ENCODE measurements at regions not wholly inside any gene's neighbourhood (a gene's known extent, or its start where the extent isn't known, plus 50 kb on each side); places are given as distances from the start of the nearest gene placed in this dataset.

- no peak overlapping the region for H2AFZ ChIP-seq (replicated peaks)
- peaks cover 1% of the 10 kb centered on the region for H3K36me3 Mint-ChIP-seq
Observed at GRCh38 chr15:91632176-91632575, 221.3 kb upstream of the SLCO3A1 start.

GRCh38 chr15:91632981-91633380 lies 220.5 kb upstream of the SLCO3A1 start:
- Histone ChIP-seq H4K20me1 (ENCODE audit: low read depth) (no peaks in the 10 kb centered on the region), H3K9me3 (ENCODE audit: low read depth) (no peaks in the 10 kb centered on the region), H3K4me1 (peaks cover 3% of the 10 kb centered on the region), H3K27ac (no peak overlapping the region), H3K79me2 (ENCODE audit: low read depth) (no peaks in the 10 kb centered on the region), H3K27me3 (no peaks in the 10 kb centered on the region), H2AFZ (replicated peaks) (no peak overlapping the region), H3K9ac (no peak overlapping the region), H3F3A (ENCODE audit: low read depth) (no peaks in the 10 kb centered on the region), H3K36me3 (no peaks in the 10 kb centered on the region), H3K4me3 (no peak overlapping the region), H3K4me2 (no peak overlapping the region)
- peaks cover 17% of the 10 kb centered on the region for H3K4me1 Mint-ChIP-seq
- peak overlapping the region; percentile 33 for H3K4me3 Mint-ChIP-seq
- peaks cover 1% of the 10 kb centered on the region for H3K36me3 Mint-ChIP-seq
- DNase-seq (ENCODE audit: low spot score): no peak
- H3K9me3 Mint-ChIP-seq: peaks cover 4% of the 10 kb centered on the region
- TF ChIP-seq EZH2 (IDR thresholded peaks at IDR 0.05) (no peak), EZH2phosphoT487 (IDR thresholded peaks at IDR 0.05) (no peak), CTCF (IDR thresholded peaks at IDR 0.05) (no peak)
- peaks cover 9% of the 10 kb centered on the region for H3K27me3 Mint-ChIP-seq (ENCODE audit: insufficient read depth, low read depth)
- no peak overlapping the region for H3K27ac Mint-ChIP-seq

More at GRCh38 chr15:91632176-91632575, 221.3 kb upstream of the SLCO3A1 start:
- H3K4me1 ChIP-seq: peaks cover 8% of the 10 kb centered on the region
- no peaks in the 10 kb centered on the region for H4K20me1 ChIP-seq (ENCODE audit: low read depth)
- Mint-ChIP-seq H3K27me3 (ENCODE audit: insufficient read depth, low read depth) (peaks cover 9% of the 10 kb centered on the region), H3K9me3 (peaks cover 2% of the 10 kb centered on the region), H3K4me1 (peaks cover 25% of the 10 kb centered on the region), H3K27ac (no peak overlapping the region), H3K4me3 (no peak overlapping the region)
- no peak overlapping the region for H3K4me2 ChIP-seq
- no peak overlapping the region for H3K9ac ChIP-seq
- H3K36me3 ChIP-seq: no peaks in the 10 kb centered on the region
- no peaks in the 10 kb centered on the region for H3K9me3 ChIP-seq (ENCODE audit: low read depth)
- no peak overlapping the region for H3K27ac ChIP-seq
- no peaks in the 10 kb centered on the region for H3K27me3 ChIP-seq
- H3K4me3 ChIP-seq: no peak overlapping the region
- H3F3A ChIP-seq (ENCODE audit: low read depth): peaks cover 4% of the 10 kb centered on the region
- no peak for DNase-seq (ENCODE audit: low spot score)
- H3K79me2 ChIP-seq (ENCODE audit: low read depth): no peaks in the 10 kb centered on the region
- no peak for TF ChIP-seq EZH2phosphoT487 (IDR thresholded peaks at IDR 0.05)

GRCh38 chr15:91634179-91634578 lies 219.3 kb upstream of the SLCO3A1 start:
- Histone ChIP-seq H2AFZ (replicated peaks) (no peak overlapping the region), H3K4me2 (no peak overlapping the region), H3K27ac (no peak overlapping the region), H4K20me1 (ENCODE audit: low read depth) (no peaks in the 10 kb centered on the region), H3K27me3 (no peaks in the 10 kb centered on the region), H3K36me3 (no peaks in the 10 kb centered on the region), H3K9me3 (ENCODE audit: low read depth) (no peaks in the 10 kb centered on the region), H3K79me2 (ENCODE audit: low read depth) (no peaks in the 10 kb centered on the region), H3K9ac (no peak overlapping the region), H3F3A (ENCODE audit: low read depth) (no peaks in the 10 kb centered on the region), H3K4me3 (no peak overlapping the region), H3K4me1 (peaks cover 3% of the 10 kb centered on the region)
- Mint-ChIP-seq H3K4me3 (no peak overlapping the region), H3K4me1 (peaks cover 14% of the 10 kb centered on the region), H3K27me3 (ENCODE audit: insufficient read depth, low read depth) (peaks cover 7% of the 10 kb centered on the region), H3K27ac (no peak overlapping the region), H3K9me3 (peaks cover 4% of the 10 kb centered on the region), H3K36me3 (peaks cover 1% of the 10 kb centered on the region)
- no peak for DNase-seq (ENCODE audit: low spot score)
- TF ChIP-seq EZH2phosphoT487 (IDR thresholded peaks at IDR 0.05) (no peak), CTCF (IDR thresholded peaks at IDR 0.05) (no peak)

- H3K27ac ChIP-seq: no peak overlapping the region
- Mint-ChIP-seq H3K27ac (peak overlapping the region; percentile 36), H3K27me3 (ENCODE audit: insufficient read depth, low read depth) (peaks cover 7% of the 10 kb centered on the region), H3K36me3 (peaks cover 1% of the 10 kb centered on the region), H3K4me1 (peaks cover 14% of the 10 kb centered on the region), H3K9me3 (peaks cover 8% of the 10 kb centered on the region), H3K4me3 (no peak overlapping the region)
- no peaks in the 10 kb centered on the region for H3K27me3 ChIP-seq
- no peak for DNase-seq (ENCODE audit: low spot score)
- peak overlapping the region; percentile 32 for H2AFZ ChIP-seq (replicated peaks)
- no peaks in the 10 kb centered on the region for H3K79me2 ChIP-seq (ENCODE audit: low read depth)
- no peak for TF ChIP-seq EZH2phosphoT487 (IDR thresholded peaks at IDR 0.05)
- no peak for TF ChIP-seq EZH2 (IDR thresholded peaks at IDR 0.05)
- no peak for TF ChIP-seq CTCF (IDR thresholded peaks at IDR 0.05)
- H3K4me2 ChIP-seq: no peak overlapping the region
- no peaks in the 10 kb centered on the region for H4K20me1 ChIP-seq (ENCODE audit: low read depth)
- no peak overlapping the region for H3K9ac ChIP-seq
- no peak overlapping the region for H3K4me3 ChIP-seq
- no peaks in the 10 kb centered on the region for H3K9me3 ChIP-seq (ENCODE audit: low read depth)
- no peaks in the 10 kb centered on the region for H3K36me3 ChIP-seq
- peaks cover 3% of the 10 kb centered on the region for H3K4me1 ChIP-seq
- H3F3A ChIP-seq (ENCODE audit: low read depth): no peaks in the 10 kb centered on the region
Observed at GRCh38 chr15:91635080-91635479, 218.4 kb upstream of the SLCO3A1 start.

All from neural progenitor cell (in vitro differentiated cells).